ENCODE measurements at regions not wholly inside any gene's neighbourhood (a gene's known extent, or its start where the extent isn't known, plus 50 kb on each side); places are given as distances from the start of the nearest gene placed in this dataset.
"Not testable (repeated sequence)": the region's sequence is repeated elsewhere in the genome, so short reads cannot be mapped to it uniquely, and the experiment has no call there.

DNA sequence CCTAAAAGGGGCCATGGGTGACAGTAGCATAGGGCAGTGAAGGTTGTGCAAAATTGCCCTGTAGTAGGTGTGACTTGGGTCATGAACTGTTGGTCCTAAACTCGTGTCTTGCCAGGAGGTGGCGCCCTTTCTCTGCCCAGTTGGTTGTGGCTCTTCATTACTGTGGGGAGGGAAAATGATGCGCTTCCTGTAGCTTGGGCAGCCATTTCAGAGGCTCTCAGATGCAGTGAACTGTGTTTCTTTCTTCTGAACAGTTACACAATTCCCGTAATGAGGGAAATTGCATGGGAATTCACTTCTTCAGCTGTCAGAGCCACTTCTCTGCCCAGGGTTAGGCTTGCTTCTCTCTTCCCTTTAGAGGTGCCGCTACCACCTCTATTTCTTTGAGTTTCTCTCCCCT, 148.1 kb upstream of the NRXN3 start:
- TF ChIP-seq, protein P1, sequence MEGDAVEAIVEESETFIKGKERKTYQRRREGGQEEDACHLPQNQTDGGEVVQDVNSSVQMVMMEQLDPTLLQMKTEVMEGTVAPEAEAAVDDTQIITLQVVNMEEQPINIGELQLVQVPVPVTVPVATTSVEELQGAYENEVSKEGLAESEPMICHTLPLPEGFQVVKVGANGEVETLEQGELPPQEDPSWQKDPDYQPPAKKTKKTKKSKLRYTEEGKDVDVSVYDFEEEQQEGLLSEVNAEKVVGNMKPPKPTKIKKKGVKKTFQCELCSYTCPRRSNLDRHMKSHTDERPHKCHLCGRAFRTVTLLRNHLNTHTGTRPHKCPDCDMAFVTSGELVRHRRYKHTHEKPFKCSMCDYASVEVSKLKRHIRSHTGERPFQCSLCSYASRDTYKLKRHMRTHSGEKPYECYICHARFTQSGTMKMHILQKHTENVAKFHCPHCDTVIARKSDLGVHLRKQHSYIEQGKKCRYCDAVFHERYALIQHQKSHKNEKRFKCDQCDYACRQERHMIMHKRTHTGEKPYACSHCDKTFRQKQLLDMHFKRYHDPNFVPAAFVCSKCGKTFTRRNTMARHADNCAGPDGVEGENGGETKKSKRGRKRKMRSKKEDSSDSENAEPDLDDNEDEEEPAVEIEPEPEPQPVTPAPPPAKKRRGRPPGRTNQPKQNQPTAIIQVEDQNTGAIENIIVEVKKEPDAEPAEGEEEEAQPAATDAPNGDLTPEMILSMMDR (IDR thresholded peaks at IDR 0.05), result no peak
- DNase-seq (ENCODE audit: low spot score), result no peak
- Histone ChIP-seq H3K4me3 (no peak overlapping the region), H3K27ac (no peak overlapping the region)

DNA sequence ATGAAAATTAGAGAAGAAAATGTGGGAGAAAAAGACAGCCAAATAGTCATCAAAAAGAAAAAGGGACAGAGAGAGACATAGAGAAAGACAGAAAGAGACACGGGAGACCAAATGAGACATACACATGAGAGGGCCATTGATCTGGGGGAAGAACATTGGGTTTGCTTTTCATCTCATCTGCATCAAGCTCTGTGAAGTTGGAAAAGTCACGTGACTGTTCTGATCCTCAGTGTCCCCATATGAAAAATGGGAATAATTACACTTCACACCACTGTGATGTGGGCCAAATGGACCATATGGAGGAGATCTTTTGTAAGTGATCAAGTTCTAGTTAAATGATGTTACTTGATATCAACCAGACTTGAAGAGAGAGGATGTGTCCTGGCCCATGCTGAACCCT, 147.1 kb upstream of the NRXN3 start:
- no peak overlapping the region for H3K27ac ChIP-seq
- TF ChIP-seq, protein P1 (IDR thresholded peaks at IDR 0.05), result no peak
- no peak for DNase-seq (ENCODE audit: low spot score)
- no peak overlapping the region for H3K4me3 ChIP-seq

DNA sequence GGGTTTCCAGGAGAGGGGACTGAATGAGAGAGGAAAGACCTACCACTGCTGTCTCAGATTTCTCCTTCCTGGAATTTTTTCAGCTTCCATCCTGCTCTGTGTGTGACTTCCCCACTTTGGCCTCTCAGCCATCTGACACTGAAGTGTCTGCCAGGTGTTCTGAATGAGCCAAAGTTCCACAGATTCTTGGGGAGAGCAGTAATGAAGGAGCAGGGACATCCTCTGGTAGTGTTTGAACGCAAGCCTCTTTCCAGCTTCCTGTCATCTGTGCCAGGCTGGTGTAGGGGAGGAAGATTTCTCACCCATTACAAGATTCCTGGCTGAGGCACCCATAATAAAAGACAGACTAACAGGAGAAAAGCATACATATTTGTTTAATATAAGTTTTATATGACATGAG, 141.7 kb upstream of the NRXN3 start:
- Histone ChIP-seq H3K27ac (no peak overlapping the region), H3K4me3 (no peak overlapping the region)
- TF ChIP-seq, protein P1 (IDR thresholded peaks at IDR 0.05), result no peak
- DNase-seq (ENCODE audit: low spot score), result no peak

DNA sequence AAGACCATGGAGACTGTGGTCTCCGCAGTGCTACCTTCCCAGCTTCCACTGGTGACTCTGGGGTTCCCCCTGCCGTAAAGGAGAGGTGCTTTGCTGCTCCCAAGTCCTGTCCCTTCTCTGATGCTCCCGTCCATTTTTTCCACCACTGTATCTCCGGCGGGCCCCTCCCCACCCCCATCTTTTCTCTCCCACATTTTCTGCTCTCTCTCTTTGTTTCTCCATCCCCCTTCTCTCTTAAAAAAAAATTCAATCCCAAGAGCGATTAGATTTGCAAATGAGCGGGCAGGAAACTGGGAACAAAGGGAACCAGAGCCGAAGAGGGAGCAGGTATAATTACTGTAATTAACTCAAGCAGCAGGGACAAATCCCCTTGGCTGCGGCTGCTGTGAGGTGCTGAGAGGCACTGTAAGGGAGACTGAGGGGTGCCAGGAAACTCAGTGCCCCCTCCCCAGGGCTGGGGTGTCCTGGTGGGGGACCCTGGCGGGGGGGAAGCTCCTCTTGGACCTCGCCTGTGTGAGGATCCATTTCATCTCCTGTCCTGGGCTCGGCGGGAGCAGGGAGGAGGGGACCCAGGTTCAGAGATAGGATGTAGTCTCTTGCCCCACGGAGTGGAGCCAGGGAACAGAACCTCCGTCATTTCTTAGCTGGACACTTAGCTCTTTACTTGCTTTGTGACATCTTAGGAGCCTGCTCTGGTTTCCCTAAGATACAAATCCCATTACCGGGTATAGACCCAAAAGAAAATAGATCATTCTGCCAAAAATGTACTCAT, 140.4 kb upstream of the NRXN3 start:
- no peak overlapping the region for H3K27ac ChIP-seq
- no peak for DNase-seq (ENCODE audit: low spot score)
- TF ChIP-seq, protein P1 (IDR thresholded peaks at IDR 0.05), result no peak
- no peak overlapping the region for H3K4me3 ChIP-seq

DNA sequence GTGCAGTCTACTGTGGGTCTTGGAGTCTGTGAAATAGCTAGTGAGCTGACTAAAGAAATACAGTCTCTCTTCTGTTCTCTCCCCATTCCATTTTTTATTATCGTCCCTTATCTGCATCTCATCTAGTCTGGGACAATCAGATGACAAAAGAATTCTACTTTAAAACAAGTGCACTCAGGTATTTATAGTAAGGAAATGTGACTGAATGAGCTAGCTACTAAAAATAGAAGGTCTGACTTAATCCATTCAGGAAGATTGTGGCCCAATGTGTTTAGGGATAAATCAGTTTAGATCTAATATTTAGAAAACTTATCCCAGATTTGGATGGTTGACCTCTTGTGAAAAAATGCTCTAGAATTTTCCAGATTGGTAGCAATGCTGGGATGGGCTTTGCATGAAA, 126.8 kb upstream of the NRXN3 start:
- TF ChIP-seq, protein P1 (IDR thresholded peaks at IDR 0.05), result no peak
- no peak for DNase-seq (ENCODE audit: low spot score)

DNA sequence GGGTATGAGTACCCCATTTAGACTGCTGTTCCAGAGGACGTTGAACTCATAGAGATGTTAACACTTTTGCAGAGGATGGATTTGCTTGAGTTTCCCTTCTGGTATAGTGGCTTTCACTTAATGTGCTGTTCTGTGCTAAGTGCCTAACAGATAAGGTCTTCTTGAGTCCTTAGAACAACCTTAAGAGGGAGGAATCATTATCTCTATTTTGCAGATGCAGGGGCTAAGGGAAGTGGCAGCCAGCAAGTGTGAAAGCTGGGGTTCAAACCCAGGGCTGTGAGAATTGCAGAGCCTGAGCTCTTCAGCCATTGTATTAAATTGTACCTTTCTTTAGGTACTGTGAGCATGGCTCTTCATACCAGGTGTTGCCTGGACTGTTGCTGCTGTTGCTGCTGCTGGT, 122.1 kb upstream of the NRXN3 start:
- no peak overlapping the region for H3K4me3 ChIP-seq
- no peak for DNase-seq (ENCODE audit: low spot score)
- H3K27ac ChIP-seq, result no peak overlapping the region
- TF ChIP-seq, protein P1 (IDR thresholded peaks at IDR 0.05), result no peak

More for the DNA sequence above, 126.8 kb upstream of the NRXN3 start:
- Histone ChIP-seq H3K4me3 (no peak overlapping the region), H3K27ac (no peak overlapping the region)

DNA sequence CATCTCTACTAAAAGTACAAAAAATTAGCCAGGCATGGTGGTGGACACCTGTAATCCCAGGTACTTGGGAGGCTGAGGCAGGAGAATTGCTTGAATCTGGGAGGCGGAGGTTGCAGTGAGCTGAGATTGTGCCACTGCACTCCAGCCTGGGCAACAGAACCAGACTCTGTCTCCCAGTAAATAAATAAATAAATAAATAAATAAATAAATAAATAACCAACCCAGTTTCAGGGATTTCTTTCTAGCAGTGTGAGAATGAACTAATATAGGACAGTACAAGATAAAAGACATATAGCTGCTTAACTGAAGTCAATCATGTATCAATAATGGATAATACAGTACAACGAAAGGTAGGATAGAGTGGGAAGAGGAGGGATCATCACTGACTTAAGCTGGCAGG, 113.3 kb upstream of the NRXN3 start:
- H3K4me3 ChIP-seq; DNase-seq (ENCODE audit: low spot score); H3K27ac ChIP-seq: not testable (repeated sequence)

Measured in coronary artery (tissue), 2 donors.